Keratinocyte (primary cell): ENCODE measurements at regions not wholly inside any gene's neighbourhood (a gene's known extent, or its start where the extent isn't known, plus 50 kb on each side); places are given as distances from the start of the nearest gene placed in this dataset.

Experiments
- DNase-seq: peaks from one replicate; pipeline ENCODE4 v3.0.0-alpha.2; 2011; ENCODE audit warnings: low read depth, missing footprints, low spot score
- FAIRE-seq: peaks from 2 replicates; lab custom pipeline; 2011; peaks lifted over from hg19 to GRCh38; lab: Jason Lieb, UNC
- H2AFZ ChIP-seq: 2 replicates; pipeline ENCODE4 v1.6.0; 2012; ENCODE audit warnings: low read length, control low read depth, inconsistent platforms; ENCODE audit not compliant: control insufficient read depth
- H3K27ac ChIP-seq: 2 replicates; pipeline ENCODE4 v1.5.1; 2011; ENCODE audit warnings: low read length; ENCODE audit not compliant: control insufficient read depth, insufficient read depth
- H3K27me3 ChIP-seq: 3 replicates; pipeline ENCODE4 v1.6.0; 2011; ENCODE audit warnings: low read length; ENCODE audit not compliant: control insufficient read depth, insufficient read depth; ENCODE audit errors: extremely low read depth
- H3K36me3 ChIP-seq, 2 experiments: 2 replicates in 1 of 2; 3 replicates in 1 of 2; pipeline ENCODE4 v1.5.1; 2011; ENCODE audit warnings: low read length in 2 of 2, mild to moderate bottlenecking in 1 of 2; ENCODE audit not compliant: control insufficient read depth in 2 of 2, insufficient read depth in 2 of 2; ENCODE audit errors: extremely low read depth in 1 of 2
- H3K4me1 ChIP-seq: 3 replicates; pipeline ENCODE4 v1.5.1; 2011; ENCODE audit warnings: low read length; ENCODE audit not compliant: control insufficient read depth, insufficient read depth; ENCODE audit errors: extremely low read depth
- H3K4me2 ChIP-seq: 3 replicates; pipeline ENCODE4 v1.6.0; 2011; ENCODE audit warnings: low read depth, low read length; ENCODE audit not compliant: control insufficient read depth, insufficient read depth; ENCODE audit errors: extremely low read depth
- H3K4me3 ChIP-seq, 3 experiments: fragments of 200-600 bp in 1 of 3; sonication (generic) in 1 of 3; 2 replicates in 2 of 3; 3 replicates in 1 of 3; pipeline ENCODE4 v1.5.1; 2011 to 2016; ENCODE audit warnings: low read length in 3 of 3, mild to moderate bottlenecking in 3 of 3, control low read depth in 2 of 3, inconsistent platforms in 1 of 3, low read depth in 1 of 3, mixed read lengths in 1 of 3, mixed run types in 1 of 3, moderate library complexity in 1 of 3; ENCODE audit not compliant: control insufficient read depth in 2 of 3, insufficient read depth in 2 of 3; ENCODE audit errors: extremely low read depth in 1 of 3
- H3K79me2 ChIP-seq: 2 replicates; pipeline ENCODE4 v1.6.0; 2012; ENCODE audit warnings: low read length; ENCODE audit not compliant: control insufficient read depth, insufficient read depth
- H3K9ac ChIP-seq: 3 replicates; pipeline ENCODE4 v1.6.0; 2011; ENCODE audit warnings: low read length; ENCODE audit not compliant: control insufficient read depth, insufficient read depth; ENCODE audit errors: extremely low read depth
- H3K9me1 ChIP-seq: 3 replicates; pipeline ENCODE4 v1.6.0; 2011; ENCODE audit warnings: low read length; ENCODE audit not compliant: control insufficient read depth, insufficient read depth; ENCODE audit errors: extremely low read depth
- H3K9me3 ChIP-seq: 2 replicates; pipeline ENCODE4 v1.5.1; 2012; ENCODE audit warnings: low read depth, low read length; ENCODE audit not compliant: control insufficient read depth
- H4K20me1 ChIP-seq: 3 replicates; pipeline ENCODE4 v1.6.0; 2011; ENCODE audit warnings: low read length; ENCODE audit not compliant: control insufficient read depth, insufficient read depth; ENCODE audit errors: extremely low read depth
- CTCF ChIP-seq, 3 experiments: IDR thresholded peaks in 1 of 3; conservative IDR thresholded peaks in 1 of 3; optimal IDR thresholded peaks in 1 of 3; 2 replicates in 2 of 3; 3 replicates in 1 of 3; pipeline versions ENCODE3 to v1.5.1; 2011; ENCODE audit warnings: low read length in 3 of 3, mild to moderate bottlenecking in 3 of 3, moderate library complexity in 2 of 3, control low read depth in 1 of 3, inconsistent platforms in 1 of 3; ENCODE audit not compliant: insufficient read depth in 2 of 3; ENCODE audit errors: extremely low read depth in 1 of 3
- EZH2 ChIP-seq: IDR thresholded peaks from one replicate; pipeline ENCODE4 v1.6.1; 2012; ENCODE audit warnings: inconsistent platforms, mild to moderate bottlenecking, low read length, moderate library complexity
- dilution Hi-C: fragments of 300-500 bp; cut with MboI; formaldehyde crosslinking; loops from one replicate; pipeline ENCODE4 v1.7.0; 2020; ENCODE audit warnings: low sequenced_read_pairs; ENCODE audit not compliant: extremely low pct_ligation_motif_present

DNA sequence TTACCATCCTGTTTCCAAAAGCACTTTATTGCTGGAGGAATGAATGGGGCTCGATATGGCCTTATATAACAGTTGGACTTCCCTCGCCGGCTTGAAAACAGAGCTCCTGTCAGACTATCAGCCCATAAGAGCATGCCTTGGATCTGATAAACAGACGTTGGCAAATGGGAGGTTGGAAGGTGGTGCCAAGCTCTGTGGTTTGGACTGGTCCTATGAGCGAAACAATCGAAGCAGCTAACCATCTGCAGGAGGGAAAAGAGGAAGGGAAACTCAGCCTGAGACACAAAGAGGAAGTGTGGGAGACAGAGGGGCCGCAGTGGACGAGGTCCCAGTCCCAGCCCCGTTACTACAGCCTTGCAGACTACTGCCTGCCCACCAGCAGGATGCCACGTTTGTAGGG lies 92.9 kb downstream of the TFAP2C start:
- TF ChIP-seq CTCF (optimal IDR thresholded peaks at IDR 0.05 in 1 of 3, IDR thresholded peaks at IDR 0.05 in 1 of 3, conservative IDR thresholded peaks at IDR 0.05 in 1 of 3; ENCODE audit: extremely low read depth in 1 of 3, insufficient read depth in 2 of 3, low read length in 3 of 3) (no peak), EZH2 (no peak)
- Histone ChIP-seq H2AFZ (no peak overlapping the region), H3K27ac (no peak overlapping the region), H3K79me2 (no peaks in the 10 kb centered on the region), H3K4me2 (no peak overlapping the region), H3K9me3 (no peaks in the 10 kb centered on the region), H4K20me1 (no peaks in the 10 kb centered on the region), H3K4me3 (no peak overlapping the region), H3K9me1 (no peaks in the 10 kb centered on the region), H3K36me3 (no peaks in the 10 kb centered on the region), H3K27me3 (no peaks in the 10 kb centered on the region), H3K9ac (no peak overlapping the region), H3K4me1 (peaks cover 5% of the 10 kb centered on the region)
- DNase-seq: no peak
- dilution Hi-C loops: no loop called here
- no peak for FAIRE-seq

DNA sequence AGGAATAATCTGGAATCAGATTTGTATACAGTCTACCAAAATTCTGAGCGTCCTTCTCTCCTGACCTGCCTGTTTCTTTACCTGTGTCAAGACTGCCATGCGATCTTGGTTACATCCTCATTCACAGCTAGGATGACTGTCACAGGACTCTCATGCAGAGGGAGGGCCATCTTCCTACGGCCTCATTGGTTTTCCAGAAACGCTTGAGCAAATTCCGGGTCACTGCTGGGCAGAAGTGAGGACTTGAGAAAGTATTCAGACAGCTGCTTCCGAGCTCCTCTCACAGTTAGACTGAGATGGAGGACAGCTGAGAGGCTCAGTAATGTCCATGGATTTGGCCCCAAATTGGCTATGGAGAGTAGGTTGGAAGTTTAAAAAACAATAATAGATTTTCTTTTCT lies 94.2 kb downstream of the TFAP2C start:
- TF ChIP-seq CTCF (optimal IDR thresholded peaks at IDR 0.05 in 1 of 3, IDR thresholded peaks at IDR 0.05 in 1 of 3, conservative IDR thresholded peaks at IDR 0.05 in 1 of 3; ENCODE audit: extremely low read depth in 1 of 3, insufficient read depth in 2 of 3, low read length in 3 of 3): no peak
- TF ChIP-seq EZH2: no peak
- Histone ChIP-seq H3K4me2 (no peak overlapping the region), H3K9me3 (no peaks in the 10 kb centered on the region), H3K4me1 (no peaks in the 10 kb centered on the region), H3K9me1 (no peaks in the 10 kb centered on the region), H3K27ac (no peak overlapping the region), H3K27me3 (no peaks in the 10 kb centered on the region), H3K79me2 (no peaks in the 10 kb centered on the region), H3K36me3 (no peaks in the 10 kb centered on the region), H3K4me3 (no peak overlapping the region), H4K20me1 (no peaks in the 10 kb centered on the region), H2AFZ (no peak overlapping the region), H3K9ac (no peak overlapping the region)
- dilution Hi-C loops: no loop called here
- DNase-seq (no peak), FAIRE-seq (no peak)
